Germinal center (tissue), 1 donor: ENCODE measurements at regions not wholly inside any gene's neighbourhood (a gene's known extent, or its start where the extent isn't known, plus 50 kb on each side); places are given as distances from the start of the nearest gene placed in this dataset.
A peak's percentile ranks its signal among the peaks of the same experiment; 100 is the strongest.

Experiments
- DNase-seq: peaks from one replicate; pipeline ENCODE4 v3.0.0; 2012; ENCODE audit warnings: mixed read lengths, low spot score

GRCh38 chr6:156564127-156564806, 212.9 kb upstream of the ARID1B start:
- DNase-seq = peak; percentile 84

- no peak for DNase-seq
Measured at GRCh38 chr6:156563714-156564113, 213.5 kb upstream of the ARID1B start.

GRCh38 chr6:156562636-156563035, 214.5 kb upstream of the ARID1B start:
- no peak for DNase-seq

- no peak for DNase-seq
Measured at GRCh38 chr6:156562019-156562418, 215.2 kb upstream of the ARID1B start.

GRCh38 chr6:156560476-156560875, 216.7 kb upstream of the ARID1B start:
- DNase-seq = no peak

GRCh38 chr6:156559162-156559690, 218.0 kb upstream of the ARID1B start:
- DNase-seq = no peak

GRCh38 chr6:156557911-156558259, 219.3 kb upstream of the ARID1B start:
- no peak for DNase-seq

GRCh38 chr6:156557251-156557910, 219.8 kb upstream of the ARID1B start:
- no peak for DNase-seq

GRCh38 chr6:156556811-156557210, 220.4 kb upstream of the ARID1B start:
- no peak for DNase-seq

- DNase-seq = no peak
Measured at GRCh38 chr6:156555116-156555515, 222.1 kb upstream of the ARID1B start.

- no peak for DNase-seq
Measured at GRCh38 chr6:156554160-156554559, 223.0 kb upstream of the ARID1B start.

- no peak for DNase-seq
Measured at GRCh38 chr6:156552849-156553248, 224.3 kb upstream of the ARID1B start.

- DNase-seq = no peak
Measured at GRCh38 chr6:156550949-156551348, 226.2 kb upstream of the ARID1B start.

- no peak for DNase-seq
Measured at GRCh38 chr6:156545931-156546330, 231.2 kb upstream of the ARID1B start.

- no peak for DNase-seq
Measured at GRCh38 chr6:156545021-156545420, 232.2 kb upstream of the ARID1B start.

- no peak for DNase-seq
Measured at GRCh38 chr6:156544046-156544445, 233.1 kb upstream of the ARID1B start.

GRCh38 chr6:156543431-156543830, 233.7 kb upstream of the ARID1B start:
- DNase-seq = no peak

- no peak for DNase-seq
Measured at GRCh38 chr6:156538875-156539660, 238.1 kb upstream of the ARID1B start.

- no peak for DNase-seq
Measured at GRCh38 chr6:156534594-156534993, 242.6 kb upstream of the ARID1B start.

- no peak for DNase-seq
Measured at GRCh38 chr6:156533872-156534524, 243.2 kb upstream of the ARID1B start.

GRCh38 chr6:156526081-156526480, 251.1 kb upstream of the ARID1B start:
- no peak for DNase-seq

GRCh38 chr6:156525541-156525940, 251.6 kb upstream of the ARID1B start:
- no peak for DNase-seq
